ENCODE measurements at regions not wholly inside any gene's neighbourhood (a gene's known extent, or its start where the extent isn't known, plus 50 kb on each side); places are given as distances from the start of the nearest gene placed in this dataset.

DNA sequence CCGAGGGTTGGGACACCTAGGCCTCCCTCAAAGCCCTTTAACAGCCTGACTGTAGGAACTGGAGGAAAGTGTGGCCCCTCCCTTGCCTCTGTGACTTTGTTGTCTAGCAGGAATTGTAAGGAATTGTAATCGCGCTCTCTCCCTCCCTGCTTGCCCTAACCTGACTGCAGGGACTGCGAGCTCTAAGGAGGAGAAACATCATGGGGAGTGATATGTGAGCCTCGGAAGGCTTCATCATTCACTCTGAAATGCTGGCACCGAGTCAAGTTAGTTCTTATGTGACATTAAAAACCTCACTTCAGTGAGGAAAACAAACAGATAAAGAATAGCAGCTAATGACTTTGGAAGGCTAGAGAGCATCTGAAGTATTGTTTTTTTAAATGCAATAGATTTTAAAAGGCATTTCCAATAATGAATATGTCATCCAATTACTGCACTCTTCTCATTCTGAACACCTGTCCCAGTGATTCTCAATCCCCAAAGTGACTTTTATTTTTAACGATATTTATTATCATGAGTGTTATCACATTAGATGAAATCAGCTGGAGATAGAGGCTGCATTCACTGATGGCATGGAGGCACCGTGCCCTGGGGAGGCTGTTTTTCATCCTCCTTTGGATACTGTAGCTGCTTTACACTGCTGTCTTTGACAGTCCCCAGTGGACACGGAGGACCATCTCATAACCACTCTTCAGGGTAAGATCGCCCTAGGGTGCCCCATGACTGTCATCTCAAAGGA, 58.5 kb upstream of the NTM start:
- Histone ChIP-seq H3K27me3 (replicated peaks; ENCODE audit: control insufficient read depth, insufficient read depth, low read length) (no peaks in the 10 kb centered on the region; the same call in 1 of the 2 replicates), H3K36me3 (ENCODE audit: control insufficient read depth, insufficient read depth, low read length) (no peaks in the 10 kb centered on the region), H3K4me3 (replicated peaks; ENCODE audit: low read depth, low read length) (no peak overlapping the region)
- TF ChIP-seq, protein P1, sequence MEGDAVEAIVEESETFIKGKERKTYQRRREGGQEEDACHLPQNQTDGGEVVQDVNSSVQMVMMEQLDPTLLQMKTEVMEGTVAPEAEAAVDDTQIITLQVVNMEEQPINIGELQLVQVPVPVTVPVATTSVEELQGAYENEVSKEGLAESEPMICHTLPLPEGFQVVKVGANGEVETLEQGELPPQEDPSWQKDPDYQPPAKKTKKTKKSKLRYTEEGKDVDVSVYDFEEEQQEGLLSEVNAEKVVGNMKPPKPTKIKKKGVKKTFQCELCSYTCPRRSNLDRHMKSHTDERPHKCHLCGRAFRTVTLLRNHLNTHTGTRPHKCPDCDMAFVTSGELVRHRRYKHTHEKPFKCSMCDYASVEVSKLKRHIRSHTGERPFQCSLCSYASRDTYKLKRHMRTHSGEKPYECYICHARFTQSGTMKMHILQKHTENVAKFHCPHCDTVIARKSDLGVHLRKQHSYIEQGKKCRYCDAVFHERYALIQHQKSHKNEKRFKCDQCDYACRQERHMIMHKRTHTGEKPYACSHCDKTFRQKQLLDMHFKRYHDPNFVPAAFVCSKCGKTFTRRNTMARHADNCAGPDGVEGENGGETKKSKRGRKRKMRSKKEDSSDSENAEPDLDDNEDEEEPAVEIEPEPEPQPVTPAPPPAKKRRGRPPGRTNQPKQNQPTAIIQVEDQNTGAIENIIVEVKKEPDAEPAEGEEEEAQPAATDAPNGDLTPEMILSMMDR (IDR thresholded peaks at IDR 0.05; ENCODE audit: insufficient read depth, low read length, poor library complexity, severe bottlenecking), result no peak
- no peak for DNase-seq (ENCODE audit: extremely low read depth, insufficient read length)

All from GM06990 (cell line).